ENCODE measurements at regions not wholly inside any gene's neighbourhood (a gene's known extent, or its start where the extent isn't known, plus 50 kb on each side); places are given as distances from the start of the nearest gene placed in this dataset.

DNA sequence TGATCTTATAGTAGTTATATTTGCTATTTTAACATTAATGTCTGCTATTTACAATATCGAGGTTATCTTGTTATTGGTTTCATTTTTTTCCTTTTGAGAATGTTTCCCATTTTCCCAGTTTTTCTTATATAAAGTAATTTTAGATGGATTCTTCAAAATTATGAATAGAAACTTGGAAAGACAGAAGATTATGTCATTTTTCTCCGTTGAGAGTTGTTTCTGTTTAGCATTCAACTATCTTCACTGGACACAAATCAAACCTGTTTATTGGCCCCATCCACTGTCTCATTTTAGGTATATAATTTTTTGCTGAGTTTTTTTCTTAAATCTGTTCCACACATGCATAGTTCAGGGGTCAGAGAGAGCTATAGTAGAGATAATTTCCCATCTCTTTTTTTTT is 1430.9 kb upstream of the MIR17HG start:
- Mint-ChIP-seq H3K4me1 (ENCODE audit: low read depth in 2 of 2) (no peaks in the 10 kb centered on the region), H3K27me3 (no peaks in the 10 kb centered on the region), H3K27ac (no peak overlapping the region), H3K36me3 (no peaks in the 10 kb centered on the region), H3K9me3 (peaks cover 9% of the 10 kb centered on the region), H3K4me3 (no peak overlapping the region)
- no peak for ATAC-seq
- no peak for DNase-seq (ENCODE audit: low spot score)

DNA sequence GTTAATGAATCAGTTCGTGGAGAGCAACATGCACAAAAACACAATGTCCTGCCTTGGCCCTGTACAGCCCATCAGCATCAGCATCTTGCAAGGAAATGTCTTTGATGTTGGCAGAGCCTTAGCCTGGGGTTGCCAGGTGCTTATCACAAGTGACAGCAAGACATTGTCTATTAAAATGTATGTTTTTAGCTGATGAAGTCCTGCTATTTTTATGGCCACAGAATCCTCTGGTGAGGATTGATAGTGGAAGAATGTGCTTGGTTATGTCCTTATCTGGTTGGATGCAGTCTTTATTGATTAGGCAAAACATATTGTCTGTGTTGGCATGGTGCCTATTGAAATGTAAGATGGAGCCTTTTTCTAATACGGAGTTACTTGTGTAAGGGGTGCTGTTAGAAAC is 1427.0 kb upstream of the MIR17HG start:
- Mint-ChIP-seq H3K27ac (no peak overlapping the region), H3K27me3 (no peaks in the 10 kb centered on the region), H3K4me1 (ENCODE audit: low read depth in 2 of 2) (no peaks in the 10 kb centered on the region), H3K9me3 (peaks cover 9% of the 10 kb centered on the region), H3K36me3 (peaks cover 4% of the 10 kb centered on the region), H3K4me3 (no peak overlapping the region)
- DNase-seq (ENCODE audit: low spot score) (no peak), ATAC-seq (no peak)

DNA sequence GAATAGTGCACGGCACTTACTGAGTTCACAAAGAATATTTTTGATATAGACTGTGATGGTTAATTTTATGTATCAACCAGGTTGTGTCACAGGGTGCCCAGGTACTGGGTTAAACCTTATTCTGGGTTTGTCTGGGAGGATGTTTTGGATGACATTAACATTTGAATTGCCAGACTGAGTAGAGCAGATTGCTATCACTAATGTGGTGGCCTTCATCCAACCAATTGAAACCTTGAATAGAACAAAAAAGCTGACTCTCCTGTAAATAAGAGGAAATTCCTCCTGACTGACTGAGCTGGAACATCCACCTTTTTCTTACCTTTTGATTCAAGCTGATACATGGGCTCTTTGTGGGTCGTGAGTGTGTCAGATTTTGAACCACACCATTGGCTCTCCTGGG is 1424.4 kb upstream of the MIR17HG start:
- Mint-ChIP-seq H3K27ac (no peak overlapping the region), H3K4me1 (ENCODE audit: low read depth in 2 of 2) (no peaks in the 10 kb centered on the region)
- no peak for ATAC-seq

DNA sequence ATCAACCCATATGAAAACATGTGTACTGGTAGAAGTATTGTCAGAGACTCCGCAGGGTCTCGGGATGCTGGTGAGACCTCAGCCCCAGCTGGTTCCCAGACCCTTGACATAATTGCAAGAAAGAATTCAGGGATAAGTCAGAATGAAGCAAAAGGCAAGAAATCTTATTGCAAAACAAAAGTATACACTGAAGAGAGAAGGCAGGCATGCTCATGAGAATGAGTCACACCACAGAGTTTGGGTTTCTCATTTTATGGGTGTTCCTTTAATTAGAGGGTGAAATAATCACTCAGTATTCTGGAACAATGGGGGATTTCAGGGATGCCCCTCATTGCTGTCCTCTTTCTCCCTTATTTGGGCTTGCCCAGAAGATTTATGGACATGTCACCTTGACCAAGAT is 1423.8 kb upstream of the MIR17HG start:
- Mint-ChIP-seq H3K9me3 (peaks cover 6% of the 10 kb centered on the region), H3K4me1 (ENCODE audit: low read depth in 2 of 2) (no peaks in the 10 kb centered on the region), H3K27me3 (no peaks in the 10 kb centered on the region)

More for the DNA sequence above, 1424.4 kb upstream of the MIR17HG start:
- peaks cover 4% of the 10 kb centered on the region for H3K36me3 Mint-ChIP-seq
- no peak overlapping the region for H3K4me3 Mint-ChIP-seq
- H3K27me3 Mint-ChIP-seq: no peaks in the 10 kb centered on the region
- DNase-seq (ENCODE audit: low spot score): no peak
- peaks cover 6% of the 10 kb centered on the region for H3K9me3 Mint-ChIP-seq

GRCh38 chr13:89925107-89925506 is 1422.4 kb upstream of the MIR17HG start:
- H3K27me3 Mint-ChIP-seq: no peaks in the 10 kb centered on the region

More for the DNA sequence above, 1423.8 kb upstream of the MIR17HG start:
- Mint-ChIP-seq H3K4me3 (no peak overlapping the region), H3K27ac (no peak overlapping the region), H3K36me3 (peaks cover 4% of the 10 kb centered on the region)
- no peak for ATAC-seq
- DNase-seq (ENCODE audit: low spot score): no peak

GRCh38 chr13:89930861-89931260 is 1416.6 kb upstream of the MIR17HG start:
- no peak overlapping the region for H3K27ac Mint-ChIP-seq

More at GRCh38 chr13:89925107-89925506, 1422.4 kb upstream of the MIR17HG start:
- H3K36me3 Mint-ChIP-seq: peaks cover 4% of the 10 kb centered on the region
- H3K27ac Mint-ChIP-seq: no peak overlapping the region
- no peak for DNase-seq (ENCODE audit: low spot score)
- ATAC-seq: no peak
- H3K4me1 Mint-ChIP-seq (ENCODE audit: low read depth in 2 of 2): no peaks in the 10 kb centered on the region
- H3K4me3 Mint-ChIP-seq: no peak overlapping the region
- peaks cover 6% of the 10 kb centered on the region for H3K9me3 Mint-ChIP-seq

DNA sequence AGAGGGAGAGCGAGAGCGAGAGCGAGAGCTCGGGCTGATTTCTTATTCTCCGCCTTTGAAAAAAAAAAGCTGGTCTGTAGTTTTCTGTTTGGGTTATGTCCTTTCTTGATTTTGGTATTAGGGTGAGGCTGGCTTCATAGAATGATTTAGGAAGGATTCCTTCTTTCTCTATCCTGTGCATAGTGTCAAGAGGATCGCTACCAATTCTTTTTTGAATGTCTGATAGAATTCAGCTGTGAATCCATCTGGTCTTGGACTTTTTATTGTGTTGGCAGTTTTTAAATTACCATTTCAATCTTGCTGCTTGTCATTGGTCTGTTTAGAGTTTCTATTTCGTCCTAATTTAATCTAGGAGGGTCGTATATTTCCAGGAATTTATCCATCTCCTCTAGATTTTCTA is 1414.6 kb upstream of the MIR17HG start:
- Mint-ChIP-seq H3K4me1 (ENCODE audit: low read depth in 2 of 2) (no peaks in the 10 kb centered on the region), H3K27me3 (no peaks in the 10 kb centered on the region), H3K36me3 (peaks cover 15% of the 10 kb centered on the region), H3K4me3 (no peak overlapping the region), H3K27ac (no peak overlapping the region), H3K9me3 (peaks cover 12% of the 10 kb centered on the region)
- no peak for DNase-seq (ENCODE audit: low spot score)
- ATAC-seq: no peak

More at GRCh38 chr13:89930861-89931260, 1416.6 kb upstream of the MIR17HG start:
- Mint-ChIP-seq H3K9me3 (peaks cover 6% of the 10 kb centered on the region), H3K4me1 (ENCODE audit: low read depth in 2 of 2) (no peaks in the 10 kb centered on the region), H3K36me3 (peaks cover 10% of the 10 kb centered on the region), H3K27me3 (no peaks in the 10 kb centered on the region), H3K4me3 (no peak overlapping the region)
- no peak for ATAC-seq
- DNase-seq (ENCODE audit: low spot score): no peak

DNA sequence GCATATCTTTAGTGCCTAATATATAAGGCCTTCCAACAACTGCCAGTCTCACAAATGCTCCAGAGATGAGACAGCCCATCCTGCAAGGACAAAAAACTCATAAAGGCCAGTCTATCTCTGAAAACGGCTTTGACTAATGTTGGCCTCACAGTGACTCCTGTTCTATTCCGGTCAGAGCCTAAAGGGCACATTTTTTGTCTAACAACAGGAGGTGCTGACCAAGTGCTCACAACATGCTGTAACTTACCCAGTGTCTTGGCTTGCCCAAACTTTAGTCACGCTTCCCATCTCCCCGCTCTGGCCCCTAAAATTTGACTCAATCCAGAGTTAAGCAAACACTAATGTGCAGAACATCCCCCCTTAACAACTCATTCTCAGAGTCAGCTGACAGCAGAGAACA is 1411.2 kb upstream of the MIR17HG start:
- Mint-ChIP-seq H3K27me3 (no peaks in the 10 kb centered on the region), H3K4me1 (ENCODE audit: low read depth in 2 of 2) (no peaks in the 10 kb centered on the region), H3K36me3 (peaks cover 15% of the 10 kb centered on the region), H3K4me3 (no peak overlapping the region), H3K9me3 (peaks cover 12% of the 10 kb centered on the region), H3K27ac (no peak overlapping the region)
- DNase-seq (ENCODE audit: low spot score) (no peak), ATAC-seq (no peak)

- Mint-ChIP-seq H3K4me1 (ENCODE audit: low read depth in 2 of 2) (no peaks in the 10 kb centered on the region), H3K9me3 (peaks cover 12% of the 10 kb centered on the region), H3K27ac (no peak overlapping the region), H3K4me3 (no peak overlapping the region), H3K36me3 (peaks cover 15% of the 10 kb centered on the region), H3K27me3 (no peaks in the 10 kb centered on the region)
- DNase-seq (ENCODE audit: low spot score) (no peak), ATAC-seq (no peak)
Observed at GRCh38 chr13:89937420-89937819, 1410.1 kb upstream of the MIR17HG start.

DNA sequence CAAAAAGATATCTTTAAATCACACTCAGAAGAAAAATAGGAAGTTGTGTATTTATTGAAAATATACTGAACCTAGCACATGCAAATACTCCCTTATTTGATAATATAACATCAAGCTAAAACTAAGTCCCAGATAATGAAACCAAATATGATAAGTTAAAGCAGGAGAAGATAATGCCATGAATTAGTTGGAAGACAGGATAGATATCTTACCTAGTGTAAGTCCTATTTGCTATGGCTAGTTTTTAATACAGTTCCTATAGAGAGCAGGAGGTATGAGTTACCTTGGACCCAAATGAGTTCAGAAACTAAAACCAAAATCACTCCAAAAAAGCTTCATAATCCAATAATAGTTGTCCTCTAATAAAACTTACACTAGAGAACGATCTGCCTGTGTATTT is 1407.1 kb upstream of the MIR17HG start:
- H3K27me3 Mint-ChIP-seq: no peaks in the 10 kb centered on the region

GRCh38 chr13:89943139-89943538 is 1404.3 kb upstream of the MIR17HG start:
- Mint-ChIP-seq H3K27me3 (no peaks in the 10 kb centered on the region), H3K4me1 (ENCODE audit: low read depth in 2 of 2) (no peaks in the 10 kb centered on the region), H3K4me3 (no peak overlapping the region), H3K36me3 (no peaks in the 10 kb centered on the region), H3K27ac (no peak overlapping the region), H3K9me3 (peaks cover 9% of the 10 kb centered on the region)
- no peak for ATAC-seq
- DNase-seq (ENCODE audit: low spot score): no peak

More for the DNA sequence above, 1407.1 kb upstream of the MIR17HG start:
- Mint-ChIP-seq H3K36me3 (peaks cover 5% of the 10 kb centered on the region), H3K4me3 (no peak overlapping the region), H3K9me3 (peaks cover 10% of the 10 kb centered on the region), H3K4me1 (ENCODE audit: low read depth in 2 of 2) (no peaks in the 10 kb centered on the region), H3K27ac (no peak overlapping the region)
- DNase-seq (ENCODE audit: low spot score) (no peak), ATAC-seq (no peak)

DNA sequence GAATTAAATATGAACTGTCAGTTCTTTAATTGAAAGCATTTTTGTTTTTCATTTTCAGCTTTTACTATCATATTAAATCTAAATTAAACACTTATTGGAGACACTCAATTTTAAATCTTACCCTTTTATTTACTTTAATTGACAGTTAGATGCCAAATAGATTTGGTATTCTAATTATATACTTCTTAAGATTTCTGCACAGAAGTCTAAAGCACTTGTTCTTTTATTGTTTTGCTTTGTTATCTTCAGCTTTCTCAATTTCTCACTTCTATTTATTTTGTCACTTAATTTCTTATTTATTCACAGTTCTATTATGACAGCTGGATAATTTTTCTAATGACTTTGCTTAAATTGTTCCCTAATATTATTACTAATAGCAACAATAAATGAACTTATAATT is 1397.3 kb upstream of the MIR17HG start:
- ATAC-seq (no peak), DNase-seq (ENCODE audit: low spot score) (no peak)
- Mint-ChIP-seq H3K27ac (no peak overlapping the region), H3K27me3 (no peaks in the 10 kb centered on the region), H3K4me3 (no peak overlapping the region), H3K9me3 (peaks cover 19% of the 10 kb centered on the region), H3K36me3 (no peaks in the 10 kb centered on the region), H3K4me1 (ENCODE audit: low read depth in 2 of 2) (no peaks in the 10 kb centered on the region)

GRCh38 chr13:89951341-89951740 is 1396.1 kb upstream of the MIR17HG start:
- no peak for ATAC-seq

GRCh38 chr13:89953581-89953980 is 1393.9 kb upstream of the MIR17HG start:
- ATAC-seq (no peak), DNase-seq (ENCODE audit: low spot score) (no peak)
- no peaks in the 10 kb centered on the region for H3K27me3 Mint-ChIP-seq
- H3K4me3 Mint-ChIP-seq: no peak overlapping the region
- H3K9me3 Mint-ChIP-seq: peaks cover 10% of the 10 kb centered on the region
- no peaks in the 10 kb centered on the region for H3K4me1 Mint-ChIP-seq (ENCODE audit: low read depth in 2 of 2)
- H3K27ac Mint-ChIP-seq: no peak overlapping the region
- H3K36me3 Mint-ChIP-seq: no peaks in the 10 kb centered on the region

More at GRCh38 chr13:89951341-89951740, 1396.1 kb upstream of the MIR17HG start:
- H3K27me3 Mint-ChIP-seq: no peaks in the 10 kb centered on the region
- DNase-seq (ENCODE audit: low spot score): no peak
- H3K4me3 Mint-ChIP-seq: no peak overlapping the region
- no peaks in the 10 kb centered on the region for H3K36me3 Mint-ChIP-seq
- H3K27ac Mint-ChIP-seq: no peak overlapping the region
- H3K4me1 Mint-ChIP-seq (ENCODE audit: low read depth in 2 of 2): no peaks in the 10 kb centered on the region
- H3K9me3 Mint-ChIP-seq: peaks cover 16% of the 10 kb centered on the region

GRCh38 chr13:89955773-89956172 is 1391.7 kb upstream of the MIR17HG start:
- no peak for DNase-seq (ENCODE audit: low spot score)
- H3K4me1 Mint-ChIP-seq (ENCODE audit: low read depth in 2 of 2): no peaks in the 10 kb centered on the region
- no peak for ATAC-seq
- no peak overlapping the region for H3K4me3 Mint-ChIP-seq
- H3K27ac Mint-ChIP-seq: no peak overlapping the region
- H3K9me3 Mint-ChIP-seq: peaks cover 14% of the 10 kb centered on the region
- H3K27me3 Mint-ChIP-seq: no peaks in the 10 kb centered on the region
- no peaks in the 10 kb centered on the region for H3K36me3 Mint-ChIP-seq

Data from natural killer cell treated with Interleukin-12 subunit alpha and Interleukin-12 subunit beta and Interleukin-15 and Interleukin-18, amount 100 ng/mL, for 72 hours (primary cell).